Effector memory CD8-positive, alpha-beta T cell (primary cell): ENCODE measurements at regions not wholly inside any gene's neighbourhood (a gene's known extent, or its start where the extent isn't known, plus 50 kb on each side); places are given as distances from the start of the nearest gene placed in this dataset.
"Not testable (repeated sequence)": the region's sequence is repeated elsewhere in the genome, so short reads cannot be mapped to it uniquely, and the experiment has no call there.

ENCODE experiments used
- ATAC-seq: fragments of 150-1000 bp; cut with Tn5 transposase; replicated peaks from 2 replicates; pipeline ENCODE4 v1.10.0; 2021; ENCODE audit warnings: mild to moderate bottlenecking, moderate library complexity
- DNase-seq, 3 experiments: peaks; one replicate each; pipeline ENCODE4 v3.0.0; 2021
- H3K27ac Mint-ChIP-seq, 2 donors: one replicate each; pipeline ENCODE4 v1.8.0; 2022; ENCODE audit warnings: mild to moderate bottlenecking in 2 of 2, mixed read lengths in 2 of 2, moderate library complexity in 2 of 2
- H3K27me3 Mint-ChIP-seq, 2 donors: one replicate each; pipeline ENCODE4 v1.8.0; 2022; ENCODE audit warnings: mixed read lengths in 2 of 2
- H3K36me3 Mint-ChIP-seq: one replicate; pipeline ENCODE4 v1.8.0; 2022; ENCODE audit warnings: mild to moderate bottlenecking, moderate library complexity, mixed read lengths; ENCODE audit not compliant: insufficient read depth
- H3K4me1 Mint-ChIP-seq, 2 donors: one replicate each; pipeline ENCODE4 v1.8.0; 2022; ENCODE audit warnings: low read depth in 2 of 2, mixed read lengths in 2 of 2
- H3K4me3 Mint-ChIP-seq, 2 donors: one replicate each; pipeline ENCODE4 v1.8.0; 2022; ENCODE audit warnings: mild to moderate bottlenecking in 2 of 2, mixed read lengths in 2 of 2, moderate library complexity in 2 of 2
- H3K9me3 Mint-ChIP-seq, 2 donors: one replicate each; pipeline ENCODE4 v1.8.0; 2022; ENCODE audit warnings: mixed read lengths in 2 of 2

- Mint-ChIP-seq H3K4me3 (no peak overlapping the region), H3K27ac (no peak overlapping the region), H3K27me3 (peaks cover 19 to 56% of the 10 kb centered on the region in 2 donors), H3K36me3 (peaks cover 3% of the 10 kb centered on the region), H3K4me1 (peaks cover 0 to 4% of the 10 kb centered on the region in 2 donors), H3K9me3 (peaks cover 0 to 7% of the 10 kb centered on the region in 2 donors)
- ATAC-seq = no peak
- DNase-seq = no peak
Observed at GRCh38 chr16:88306411-88306810, 76.3 kb upstream of the ZNF469 start.

- no peak overlapping the region for H3K27ac Mint-ChIP-seq
- no peaks in the 10 kb centered on the region for H3K4me1 Mint-ChIP-seq
- no peak overlapping the region for H3K4me3 Mint-ChIP-seq
- H3K9me3 Mint-ChIP-seq = peaks cover 0 to 7% of the 10 kb centered on the region in 2 donors
- ATAC-seq = no peak
- DNase-seq = no peak
- peaks cover 3% of the 10 kb centered on the region for H3K36me3 Mint-ChIP-seq
- peaks cover 14 to 50% of the 10 kb centered on the region in 2 donors for H3K27me3 Mint-ChIP-seq
Observed at GRCh38 chr16:88306860-88307545, 75.8 kb upstream of the ZNF469 start.

- H3K36me3 Mint-ChIP-seq = peaks cover 3% of the 10 kb centered on the region
- no peaks in the 10 kb centered on the region for H3K4me1 Mint-ChIP-seq
- H3K9me3 Mint-ChIP-seq = peaks cover 0 to 7% of the 10 kb centered on the region in 2 donors
- DNase-seq = no peak
- no peak overlapping the region for H3K27ac Mint-ChIP-seq
- no peak overlapping the region for H3K4me3 Mint-ChIP-seq
- ATAC-seq = no peak
- peaks cover 13 to 45% of the 10 kb centered on the region in 2 donors for H3K27me3 Mint-ChIP-seq
Observed at GRCh38 chr16:88308441-88309173, 74.2 kb upstream of the ZNF469 start.

- no peak overlapping the region for H3K4me3 Mint-ChIP-seq
- H3K27me3 Mint-ChIP-seq = peaks cover 13 to 48% of the 10 kb centered on the region in 2 donors
- DNase-seq (no peak), ATAC-seq (no peak)
- H3K9me3 Mint-ChIP-seq = peaks cover 0 to 7% of the 10 kb centered on the region in 2 donors
- H3K27ac Mint-ChIP-seq = no peak overlapping the region
- H3K36me3 Mint-ChIP-seq = peaks cover 3% of the 10 kb centered on the region
- H3K4me1 Mint-ChIP-seq = no peaks in the 10 kb centered on the region
Observed at GRCh38 chr16:88309174-88309907, 73.4 kb upstream of the ZNF469 start.

GRCh38 chr16:88309908-88310265, 72.9 kb upstream of the ZNF469 start:
- Mint-ChIP-seq H3K27ac (no peak overlapping the region), H3K4me3 (no peak overlapping the region), H3K27me3 (peaks cover 13 to 48% of the 10 kb centered on the region in 2 donors), H3K4me1 (no peaks in the 10 kb centered on the region), H3K36me3 (peaks cover 3% of the 10 kb centered on the region), H3K9me3 (peaks cover 0 to 7% of the 10 kb centered on the region in 2 donors)
- no peak for DNase-seq
- ATAC-seq = no peak

GRCh38 chr16:88310796-88311605, 71.8 kb upstream of the ZNF469 start:
- Mint-ChIP-seq H3K4me3 (no peak overlapping the region), H3K27me3 (peaks cover 13 to 48% of the 10 kb centered on the region in 2 donors), H3K36me3 (peaks cover 3% of the 10 kb centered on the region), H3K27ac (no peak overlapping the region), H3K4me1 (no peaks in the 10 kb centered on the region), H3K9me3 (no peaks in the 10 kb centered on the region)
- DNase-seq (no peak), ATAC-seq (no peak)

- DNase-seq = not testable (repeated sequence)
Observed at GRCh38 chr16:88311860-88312259, 70.9 kb upstream of the ZNF469 start.

GRCh38 chr16:88312732-88313131, 70.0 kb upstream of the ZNF469 start:
- no peak overlapping the region for H3K27ac Mint-ChIP-seq
- no peak for ATAC-seq

More at GRCh38 chr16:88311860-88312259, 70.9 kb upstream of the ZNF469 start:
- not testable (repeated sequence) for H3K27ac Mint-ChIP-seq, H3K36me3 Mint-ChIP-seq, H3K4me1 Mint-ChIP-seq, H3K4me3 Mint-ChIP-seq, ATAC-seq, H3K9me3 Mint-ChIP-seq
- peaks cover 13 to 48% of the 10 kb centered on the region in 2 donors for H3K27me3 Mint-ChIP-seq

GRCh38 chr16:88314991-88315542, 67.7 kb upstream of the ZNF469 start:
- no peak for ATAC-seq
- no peaks in the 10 kb centered on the region for H3K9me3 Mint-ChIP-seq
- peaks cover 3% of the 10 kb centered on the region for H3K36me3 Mint-ChIP-seq
- DNase-seq = no peak
- peaks cover 13 to 34% of the 10 kb centered on the region in 2 donors for H3K27me3 Mint-ChIP-seq
- H3K4me1 Mint-ChIP-seq = no peaks in the 10 kb centered on the region
- H3K27ac Mint-ChIP-seq = no peak overlapping the region
- no peak overlapping the region for H3K4me3 Mint-ChIP-seq

More at GRCh38 chr16:88312732-88313131, 70.0 kb upstream of the ZNF469 start:
- Mint-ChIP-seq H3K27me3 (peaks cover 20 to 48% of the 10 kb centered on the region in 2 donors), H3K36me3 (peaks cover 3% of the 10 kb centered on the region), H3K9me3 (no peaks in the 10 kb centered on the region), H3K4me1 (no peaks in the 10 kb centered on the region), H3K4me3 (no peak overlapping the region)
- DNase-seq = no peak

- ATAC-seq (no peak), DNase-seq (no peak)
- no peaks in the 10 kb centered on the region for H3K4me1 Mint-ChIP-seq
- H3K36me3 Mint-ChIP-seq = peaks cover 3% of the 10 kb centered on the region
- H3K9me3 Mint-ChIP-seq = no peaks in the 10 kb centered on the region
- H3K27me3 Mint-ChIP-seq = peaks cover 13 to 32% of the 10 kb centered on the region in 2 donors
- no peak overlapping the region for H3K4me3 Mint-ChIP-seq
- H3K27ac Mint-ChIP-seq = no peak overlapping the region
Observed at GRCh38 chr16:88315543-88316105, 67.1 kb upstream of the ZNF469 start.

GRCh38 chr16:88316151-88316550, 66.6 kb upstream of the ZNF469 start:
- Mint-ChIP-seq H3K4me3 (no peak overlapping the region), H3K36me3 (no peaks in the 10 kb centered on the region), H3K4me1 (no peaks in the 10 kb centered on the region), H3K9me3 (no peaks in the 10 kb centered on the region), H3K27me3 (peaks cover 13 to 27% of the 10 kb centered on the region in 2 donors), H3K27ac (no peak overlapping the region)
- ATAC-seq (no peak), DNase-seq (no peak)

- no peak for DNase-seq
- Mint-ChIP-seq H3K4me1 (no peaks in the 10 kb centered on the region), H3K27ac (no peak overlapping the region), H3K9me3 (no peaks in the 10 kb centered on the region), H3K36me3 (no peaks in the 10 kb centered on the region), H3K4me3 (no peak overlapping the region), H3K27me3 (peaks cover 13 to 26% of the 10 kb centered on the region in 2 donors)
- no peak for ATAC-seq
Observed at GRCh38 chr16:88316941-88317612, 65.7 kb upstream of the ZNF469 start.
